ENCODE measurements at regions not wholly inside any gene's neighbourhood (a gene's known extent, or its start where the extent isn't known, plus 50 kb on each side); places are given as distances from the start of the nearest gene placed in this dataset.

DNA sequence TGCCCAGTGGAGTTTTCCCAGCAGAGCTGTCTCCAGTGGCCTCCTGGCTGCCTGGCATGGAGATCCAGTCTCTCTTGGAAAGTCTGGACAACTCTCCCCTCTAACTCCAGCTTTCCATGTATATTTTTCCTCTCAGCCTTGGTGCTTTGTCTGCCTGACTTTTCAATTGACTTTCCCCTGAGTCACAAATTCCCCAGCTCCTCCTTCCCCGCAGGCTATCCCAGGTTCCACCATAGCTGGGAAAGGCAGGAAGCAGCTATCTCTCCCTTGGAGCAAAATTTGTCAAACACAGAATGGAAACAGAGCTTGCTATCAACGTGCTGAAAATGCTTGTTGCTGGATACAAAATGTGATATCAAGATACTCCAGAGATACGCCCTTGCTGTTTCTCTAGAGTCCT lies 384.8 kb downstream of the TMEM135 start:
- DNase-seq (ENCODE audit: low read depth, low spot score): no peak
- TF ChIP-seq CTCF (IDR thresholded peaks at IDR 0.05; ENCODE audit: insufficient read depth, low read length, missing control alignments): no peak
- POLR2A ChIA-PET: interaction anchor here (1.1 kb wide), 1 partner anchor 22 kb away, joined by 3 read pairs; no protein-coding TSS in a partner anchor
- CTCF ChIA-PET: interaction anchor here (0.6 to 9.2 kb wide), 13 partner anchors 12 to 552 kb away, joined by 3 to 175 read pairs (median 11); no protein-coding TSS in a partner anchor
- no peak overlapping the region for H3K4me3 ChIP-seq (ENCODE audit: low read depth, low read length)

DNA sequence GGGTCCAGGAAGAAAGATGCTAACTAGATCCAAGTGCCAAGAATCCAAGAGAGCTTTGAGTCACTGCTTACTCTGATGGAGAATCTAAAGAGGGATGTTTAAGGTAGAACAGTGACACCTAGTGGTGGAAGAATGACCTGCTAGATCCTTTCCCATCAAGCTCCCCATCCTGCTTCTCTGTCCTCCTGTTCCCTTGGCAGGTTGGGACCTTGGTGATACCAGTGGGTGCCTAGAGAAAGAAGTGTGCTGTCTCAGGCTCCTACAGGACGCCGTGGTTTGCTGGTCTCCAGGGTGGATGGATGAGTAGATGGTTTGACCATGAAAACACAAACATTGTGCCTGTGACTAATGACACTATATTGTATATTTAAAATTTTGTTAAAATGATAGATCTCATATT lies 383.7 kb downstream of the TMEM135 start:
- ChIA-PET CTCF (interaction anchor here (0.7 to 9.2 kb wide), 42 partner anchors 8 to 839 kb away, joined by 3 to 175 read pairs (median 5); no protein-coding TSS in a partner anchor), POLR2A (interaction anchor here (0.6 kb wide), 1 partner anchor 68 kb away, joined by 3 read pairs; no protein-coding TSS in a partner anchor)
- peak; percentile 79 for TF ChIP-seq CTCF (IDR thresholded peaks at IDR 0.05; ENCODE audit: insufficient read depth, low read length, missing control alignments)
- no peak overlapping the region for H3K4me3 ChIP-seq (ENCODE audit: low read depth, low read length)
- DNase-seq (ENCODE audit: low read depth, low spot score): no peak

- ChIA-PET POLR2A (no interaction called here), CTCF (interaction anchor here (0.9 to 9.2 kb wide), 4 partner anchors 11 to 63 kb away, joined by 3 to 175 read pairs (median 40); no protein-coding TSS in a partner anchor)
- no peak for DNase-seq (ENCODE audit: low read depth, low spot score)
- TF ChIP-seq CTCF (IDR thresholded peaks at IDR 0.05; ENCODE audit: insufficient read depth, low read length, missing control alignments): no peak
- no peak overlapping the region for H3K4me3 ChIP-seq (ENCODE audit: low read depth, low read length)
Measured at GRCh38 chr11:87417951-87418350, 380.2 kb downstream of the TMEM135 start.

DNA sequence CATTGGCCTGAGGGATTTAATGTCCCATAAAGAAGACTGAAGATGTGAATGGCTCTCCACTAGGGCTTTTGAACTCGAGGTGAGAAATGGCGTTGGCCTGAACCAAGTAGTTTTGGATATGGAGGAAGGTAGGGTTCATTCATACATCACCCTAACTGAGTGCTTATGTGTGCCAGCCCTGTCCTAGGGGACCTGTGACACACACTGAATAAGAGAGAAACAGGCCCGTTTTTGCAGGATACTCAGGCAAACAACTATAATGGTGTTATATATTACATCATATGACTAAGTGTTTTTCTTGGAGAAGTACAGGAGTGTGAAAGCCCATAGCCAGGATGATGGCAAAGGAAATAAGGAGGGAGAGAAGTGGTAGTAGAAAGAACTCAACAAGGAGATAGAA lies 368.1 kb downstream of the TMEM135 start:
- no peak overlapping the region for H3K4me3 ChIP-seq (ENCODE audit: low read depth, low read length)
- CTCF ChIA-PET: interaction anchor here (1.7 kb wide), 1 partner anchor 15 kb away, joined by 4 read pairs; no protein-coding TSS in a partner anchor
- no peak for DNase-seq (ENCODE audit: low read depth, low spot score)
- no peak for TF ChIP-seq CTCF (IDR thresholded peaks at IDR 0.05; ENCODE audit: insufficient read depth, low read length, missing control alignments)
- POLR2A ChIA-PET: no interaction called here

DNA sequence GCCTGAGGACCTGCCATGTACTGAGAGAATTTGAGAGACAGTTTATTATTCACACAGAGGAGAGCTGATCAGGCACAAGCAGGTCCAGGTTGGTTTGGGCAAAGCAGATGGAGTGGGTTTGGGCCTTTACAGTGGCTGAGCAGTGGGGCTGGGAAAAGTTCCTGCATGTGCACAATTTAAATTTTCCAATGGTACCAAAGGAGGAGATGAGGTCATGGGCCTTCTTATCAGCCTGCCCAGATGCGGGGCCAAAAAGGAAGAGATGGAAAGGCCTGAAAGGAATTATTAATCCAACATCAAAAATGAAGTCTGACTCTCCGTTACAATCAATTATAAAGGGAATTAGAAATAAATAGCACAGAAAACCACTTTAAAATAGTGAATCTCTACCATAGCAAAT lies 367.6 kb downstream of the TMEM135 start:
- no peak overlapping the region for H3K4me3 ChIP-seq (ENCODE audit: low read depth, low read length)
- DNase-seq (ENCODE audit: low read depth, low spot score): no peak
- TF ChIP-seq CTCF (IDR thresholded peaks at IDR 0.05; ENCODE audit: insufficient read depth, low read length, missing control alignments): no peak
- ChIA-PET POLR2A (no interaction called here), CTCF (interaction anchor here (1.7 kb wide), 1 partner anchor 16 kb away, joined by 4 read pairs; no protein-coding TSS in a partner anchor)

- DNase-seq (ENCODE audit: low read depth, low spot score): no peak
- ChIA-PET POLR2A (no interaction called here), CTCF (interaction anchor here (1.0 to 2.1 kb wide), 3 partner anchors 16 to 27 kb away, joined by 3 to 8 read pairs (median 4); no protein-coding TSS in a partner anchor)
- H3K4me3 ChIP-seq (ENCODE audit: low read depth, low read length): no peak overlapping the region
- TF ChIP-seq CTCF (IDR thresholded peaks at IDR 0.05; ENCODE audit: insufficient read depth, low read length, missing control alignments): no peak
Measured at GRCh38 chr11:87401653-87402052, 363.9 kb downstream of the TMEM135 start.

Measured in AG04449 (cell line).